Liver (tissue), 8 donors: ENCODE measurements at regions not wholly inside any gene's neighbourhood (a gene's known extent, or its start where the extent isn't known, plus 50 kb on each side); places are given as distances from the start of the nearest gene placed in this dataset.

Source experiments
- DNase-seq: peaks from one replicate; pipeline ENCODE4 v3.0.0-alpha.2; 2017; ENCODE audit warnings: low spot score
- H3K27ac ChIP-seq, 2 donors: one replicate each; pipeline ENCODE4 v1.7.0; 2013; ENCODE audit warnings: inconsistent platforms in 2 of 2, low read length in 2 of 2, control low read depth in 1 of 2, low read depth in 1 of 2, mild to moderate bottlenecking in 1 of 2
- H3K27me3 ChIP-seq, 4 donors: one replicate each; pipeline versions ENCODE4 v1.6.1 to v1.7.0; 2013; ENCODE audit warnings: low read length in 3 of 4, inconsistent platforms in 1 of 4, mild to moderate bottlenecking in 1 of 4, moderate library complexity in 1 of 4; ENCODE audit not compliant: control insufficient read depth in 4 of 4, insufficient read depth in 4 of 4
- H3K36me3 ChIP-seq, 4 donors: one replicate each; pipeline versions ENCODE4 v1.6.1 to v1.7.0; 2013; ENCODE audit warnings: low read length in 3 of 4, mild to moderate bottlenecking in 3 of 4, low read depth in 1 of 4, moderate library complexity in 1 of 4; ENCODE audit not compliant: control insufficient read depth in 4 of 4, insufficient read depth in 3 of 4
- H3K4me1 ChIP-seq, 4 donors: one replicate each; pipeline versions ENCODE4 v1.6.1 to v1.7.0; 2013; ENCODE audit warnings: low read length in 3 of 4, mild to moderate bottlenecking in 3 of 4, moderate library complexity in 1 of 4; ENCODE audit not compliant: control insufficient read depth in 4 of 4, insufficient read depth in 4 of 4
- H3K4me3 ChIP-seq, 3 donors: one replicate each; pipeline versions ENCODE4 v1.6.1 to v1.7.0; 2013; ENCODE audit warnings: low read length in 3 of 3, control low read depth in 1 of 3, low read depth in 1 of 3, mild to moderate bottlenecking in 1 of 3
- H3K9ac ChIP-seq, 2 donors: one replicate each; pipeline ENCODE4 v1.7.0; 2013; ENCODE audit warnings: low read length in 2 of 2, mild to moderate bottlenecking in 2 of 2, moderate library complexity in 2 of 2, control low read depth in 1 of 2, low read depth in 1 of 2
- H3K9me3 ChIP-seq, 4 donors: one replicate each; pipeline versions ENCODE4 v1.6.1 to v1.7.0; 2013; ENCODE audit warnings: low read length in 3 of 4; ENCODE audit not compliant: control insufficient read depth in 4 of 4
- CTCF ChIP-seq: fragments of 150-350 bp; IDR thresholded peaks from 2 replicates; pipeline ENCODE4 v1.5.1; 2017; ENCODE audit warnings: improper control_type of control experiment, low read depth, low read length; ENCODE audit not compliant: missing input control
- EGR1 ChIP-seq, 2 donors: IDR thresholded peaks; 2 replicates each; pipeline ENCODE4 v1.6.1; 2016 to 2018; ENCODE audit warnings: antibody characterized with exemption in 2 of 2, low read depth in 2 of 2
- FOXA1 ChIP-seq: IDR thresholded peaks from 2 replicates; pipeline ENCODE4 v1.6.1; 2016; ENCODE audit warnings: antibody characterized with exemption
- FOXA2 ChIP-seq: IDR thresholded peaks from 2 replicates; pipeline ENCODE4 v1.6.1; 2016; ENCODE audit warnings: antibody characterized with exemption
- GABPA ChIP-seq, 2 donors: IDR thresholded peaks in 1 of 2; conservative IDR thresholded peaks in 1 of 2; 2 replicates each; pipeline ENCODE4 v1.6.1; 2016; ENCODE audit warnings: antibody characterized with exemption in 2 of 2, mild to moderate bottlenecking in 1 of 2, moderate library complexity in 1 of 2
- HNF4A ChIP-seq, 2 donors: conservative IDR thresholded peaks; 2 replicates each; pipeline ENCODE4 v1.6.1; 2016; ENCODE audit warnings: antibody characterized with exemption in 2 of 2, mild to moderate bottlenecking in 2 of 2
- HNF4G ChIP-seq: IDR thresholded peaks from 2 replicates; pipeline ENCODE4 v1.6.1; 2016; ENCODE audit warnings: antibody characterized with exemption
- JUND ChIP-seq, 2 donors: IDR thresholded peaks; 2 replicates each; pipeline ENCODE4 v1.6.1; 2016; ENCODE audit warnings: antibody characterized with exemption in 2 of 2
- NR2F2 ChIP-seq: IDR thresholded peaks from 2 replicates; pipeline ENCODE4 v1.6.1; 2016; ENCODE audit warnings: antibody characterized with exemption
- RAD21 ChIP-seq, 2 donors: IDR thresholded peaks; 2 replicates each; pipeline ENCODE4 v1.6.1; 2016; ENCODE audit warnings: antibody characterized with exemption in 2 of 2, mild to moderate bottlenecking in 2 of 2
- RXRA ChIP-seq, 2 donors: IDR thresholded peaks; 2 replicates each; pipeline ENCODE4 v1.6.1; 2017 to 2018; ENCODE audit warnings: antibody characterized with exemption in 2 of 2, mild to moderate bottlenecking in 1 of 2
- SP1 ChIP-seq: IDR thresholded peaks from 2 replicates; pipeline ENCODE4 v1.6.1; 2018; ENCODE audit warnings: antibody characterized with exemption, mild to moderate bottlenecking
- TAF1 ChIP-seq: conservative IDR thresholded peaks from 2 replicates; pipeline ENCODE4 v1.6.1; 2016; ENCODE audit warnings: antibody characterized with exemption, mild to moderate bottlenecking
- YY1 ChIP-seq: IDR thresholded peaks from 2 replicates; pipeline ENCODE4 v1.6.1; 2016; ENCODE audit warnings: antibody characterized with exemption, mild to moderate bottlenecking
- ZBTB33 ChIP-seq: IDR thresholded peaks from 2 replicates; pipeline ENCODE4 v1.6.1; 2016; ENCODE audit warnings: antibody characterized with exemption
- WGBS: extraction: QIAGEN DNeasy Blood & Tissue Kit; methylation state at CpG from one replicate; pipeline ENCODE4 v1.1.7; 2013; 5-methylcytosine and 5-hydroxymethylcytosine counted together
- TF ChIP-seq, protein P1 (sequence below): IDR thresholded peaks from 2 replicates; pipeline ENCODE4 v1.6.1; 2016; ENCODE audit warnings: antibody characterized with exemption
- TF ChIP-seq, protein P2 (sequence below): IDR thresholded peaks from 2 replicates; pipeline ENCODE4 v1.6.1; 2016; ENCODE audit warnings: antibody characterized with exemption
- donor health status: healthy.
- donor health status: healthy.
- donor health status: healthy.
- donor health status: healthy.
- donor health status: healthy.

- Histone ChIP-seq H3K4me3 (no peak overlapping the region), H3K27ac (no peak overlapping the region), H3K27me3 (peaks cover 0 to 13% (median 4%) of the 10 kb centered on the region in 4 donors), H3K9ac (no peak overlapping the region), H3K36me3 (no peaks in the 10 kb centered on the region), H3K4me1 (no peaks in the 10 kb centered on the region), H3K9me3 (peaks cover 4 to 15% (median 9%) of the 10 kb centered on the region in 4 donors)
- DNase-seq: no peak
- 70% methylated on average over 3 of the region's 3 CpGs for WGBS
- TF ChIP-seq SP1 (no peak), JUND (IDR thresholded peaks at IDR 0.05) (no peak), RXRA (IDR thresholded peaks at IDR 0.05) (no peak), CTCF (no peak), RAD21 (IDR thresholded peaks at IDR 0.05) (no peak), HNF4A (conservative IDR thresholded peaks at IDR 0.05) (no peak), YY1 (no peak), GABPA (IDR thresholded peaks at IDR 0.05 in 1 of 2, conservative IDR thresholded peaks at IDR 0.05 in 1 of 2) (no peak), FOXA2 (no peak), FOXA1 (no peak), NR2F2 (no peak)
- TF ChIP-seq, protein P1, sequence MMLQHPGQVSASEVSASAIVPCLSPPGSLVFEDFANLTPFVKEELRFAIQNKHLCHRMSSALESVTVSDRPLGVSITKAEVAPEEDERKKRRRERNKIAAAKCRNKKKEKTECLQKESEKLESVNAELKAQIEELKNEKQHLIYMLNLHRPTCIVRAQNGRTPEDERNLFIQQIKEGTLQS: no peak
- TF ChIP-seq, protein P2, sequence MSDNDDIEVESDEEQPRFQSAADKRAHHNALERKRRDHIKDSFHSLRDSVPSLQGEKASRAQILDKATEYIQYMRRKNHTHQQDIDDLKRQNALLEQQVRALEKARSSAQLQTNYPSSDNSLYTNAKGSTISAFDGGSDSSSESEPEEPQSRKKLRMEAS: no peak
Measured at GRCh38 chr20:51216850-51217249, 193.9 kb upstream of the KCNG1 start.

DNA sequence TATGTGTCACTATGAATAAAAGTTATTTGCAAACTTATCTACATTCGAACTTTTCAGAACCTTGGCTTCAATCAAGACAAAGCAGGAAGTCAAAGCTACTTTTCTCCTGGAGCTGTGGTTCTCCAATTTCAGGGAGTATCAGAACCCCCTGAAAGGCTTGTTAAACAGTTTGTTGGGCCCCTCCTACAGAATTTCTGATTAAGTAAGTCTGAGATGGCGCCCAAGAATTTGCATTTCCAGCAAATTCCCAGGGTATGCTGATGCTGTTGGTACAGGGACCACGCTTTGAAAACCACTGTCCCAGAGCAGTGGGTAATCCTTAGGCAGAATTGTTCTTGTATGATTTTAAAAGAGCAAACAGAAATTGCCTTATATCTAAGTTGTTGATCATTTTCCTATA, 189.9 kb upstream of the KCNG1 start:
- no peak overlapping the region for H3K9ac ChIP-seq
- peaks cover 0 to 13% (median 2%) of the 10 kb centered on the region in 4 donors for H3K27me3 ChIP-seq
- H3K27ac ChIP-seq: no peak overlapping the region
- peaks cover 4 to 15% (median 8%) of the 10 kb centered on the region in 4 donors for H3K9me3 ChIP-seq
- H3K4me1 ChIP-seq: no peaks in the 10 kb centered on the region
- no peak overlapping the region for H3K4me3 ChIP-seq
- DNase-seq: no peak
- TF ChIP-seq ZBTB33 (no peak), RXRA (IDR thresholded peaks at IDR 0.05) (no peak), FOXA2 (no peak), SP1 (no peak)
- TF ChIP-seq, protein P2: no peak
- no peaks in the 10 kb centered on the region for H3K36me3 ChIP-seq
- 63% methylated on average over 3 of the region's 3 CpGs for WGBS

- Histone ChIP-seq H3K36me3 (no peaks in the 10 kb centered on the region), H3K27ac (no peak overlapping the region), H3K9ac (no peak overlapping the region), H3K27me3 (peaks cover 0 to 12% (median 2%) of the 10 kb centered on the region in 4 donors), H3K4me1 (no peaks in the 10 kb centered on the region), H3K9me3 (peaks cover 0 to 2% (median 0%) of the 10 kb centered on the region in 4 donors), H3K4me3 (no peak overlapping the region)
- DNase-seq: no peak
- WGBS: 83% methylated on average over 2 of the region's 2 CpGs
- TF ChIP-seq HNF4G (no peak), TAF1 (no peak), FOXA1 (no peak), SP1 (no peak), YY1 (no peak), CTCF (no peak), NR2F2 (no peak), GABPA (IDR thresholded peaks at IDR 0.05 in 1 of 2, conservative IDR thresholded peaks at IDR 0.05 in 1 of 2) (no peak), FOXA2 (no peak), EGR1 (IDR thresholded peaks at IDR 0.05; ENCODE audit: low read depth in 2 of 2) (no peak), JUND (IDR thresholded peaks at IDR 0.05) (no peak), HNF4A (conservative IDR thresholded peaks at IDR 0.05) (no peak)
- TF ChIP-seq, protein P1: no peak
- TF ChIP-seq, protein P2: no peak
Measured at GRCh38 chr20:51211191-51211590, 188.3 kb upstream of the KCNG1 start.
